ENCODE measurements at regions not wholly inside any gene's neighbourhood (a gene's known extent, or its start where the extent isn't known, plus 50 kb on each side); places are given as distances from the start of the nearest gene placed in this dataset.
A peak's percentile ranks its signal among the peaks of the same experiment; 100 is the strongest.
"Not testable (repeated sequence)": the region's sequence is repeated elsewhere in the genome, so short reads cannot be mapped to it uniquely, and the experiment has no call there.

DNA sequence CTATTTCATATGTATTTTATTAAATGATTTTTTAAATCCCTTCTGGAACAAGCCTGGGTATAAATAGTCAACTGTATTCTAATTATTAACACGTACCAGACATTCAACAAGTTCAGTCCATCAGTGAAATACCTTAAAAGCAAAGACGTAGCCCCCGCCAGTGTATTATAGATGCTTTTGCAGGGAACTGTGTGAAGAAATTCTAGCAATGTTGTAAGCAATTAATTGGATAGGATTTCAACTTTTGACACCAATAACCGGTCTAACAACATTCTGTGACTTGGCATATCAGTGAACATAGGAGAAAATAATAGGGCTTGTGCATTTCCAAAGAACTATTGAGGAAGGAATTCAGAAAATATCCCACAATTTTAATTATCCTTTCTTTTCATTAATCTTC lies 67.2 kb upstream of the TGFBR2 start:
- Histone ChIP-seq H3K36me3 (ENCODE audit: control insufficient read depth in 2 of 2, extremely low read depth in 1 of 2, insufficient read depth in 2 of 2, low read length in 2 of 2) (no peaks in the 10 kb centered on the region), H3K27ac (ENCODE audit: control insufficient read depth, insufficient read depth, low read length) (peak overlapping the region; percentile 87), H3K9ac (ENCODE audit: control insufficient read depth, extremely low read depth, insufficient read depth, low read length) (peak overlapping the region; percentile 61), H3K4me3 (ENCODE audit: control insufficient read depth in 2 of 3, extremely low read depth in 1 of 3, insufficient read depth in 2 of 3, low read depth in 1 of 3, low read length in 3 of 3) (peak overlapping the region in 2 of 3 experiments; percentile 52 to 60), H4K20me1 (ENCODE audit: control insufficient read depth, extremely low read depth, insufficient read depth, low read length) (no peaks in the 10 kb centered on the region), H3K4me2 (ENCODE audit: control insufficient read depth, extremely low read depth, insufficient read depth, low read depth, low read length) (peak overlapping the region; percentile 85), H2AFZ (ENCODE audit: control insufficient read depth, low read length) (no peak overlapping the region), H3K79me2 (ENCODE audit: control insufficient read depth, insufficient read depth, low read length) (no peaks in the 10 kb centered on the region), H3K4me1 (ENCODE audit: control insufficient read depth, extremely low read depth, insufficient read depth, low read length) (peaks cover 28% of the 10 kb centered on the region), H3K9me3 (ENCODE audit: control insufficient read depth, low read depth, low read length) (no peaks in the 10 kb centered on the region), H3K9me1 (ENCODE audit: control insufficient read depth, extremely low read depth, insufficient read depth, low read length) (no peaks in the 10 kb centered on the region), H3K27me3 (ENCODE audit: control insufficient read depth, extremely low read depth, insufficient read depth, low read length) (no peaks in the 10 kb centered on the region)
- FAIRE-seq (no peak), DNase-seq (ENCODE audit: low read depth, low spot score) (no peak)
- no peak for TF ChIP-seq EZH2 (IDR thresholded peaks at IDR 0.05; ENCODE audit: low read length)
- TF ChIP-seq, protein P1, sequence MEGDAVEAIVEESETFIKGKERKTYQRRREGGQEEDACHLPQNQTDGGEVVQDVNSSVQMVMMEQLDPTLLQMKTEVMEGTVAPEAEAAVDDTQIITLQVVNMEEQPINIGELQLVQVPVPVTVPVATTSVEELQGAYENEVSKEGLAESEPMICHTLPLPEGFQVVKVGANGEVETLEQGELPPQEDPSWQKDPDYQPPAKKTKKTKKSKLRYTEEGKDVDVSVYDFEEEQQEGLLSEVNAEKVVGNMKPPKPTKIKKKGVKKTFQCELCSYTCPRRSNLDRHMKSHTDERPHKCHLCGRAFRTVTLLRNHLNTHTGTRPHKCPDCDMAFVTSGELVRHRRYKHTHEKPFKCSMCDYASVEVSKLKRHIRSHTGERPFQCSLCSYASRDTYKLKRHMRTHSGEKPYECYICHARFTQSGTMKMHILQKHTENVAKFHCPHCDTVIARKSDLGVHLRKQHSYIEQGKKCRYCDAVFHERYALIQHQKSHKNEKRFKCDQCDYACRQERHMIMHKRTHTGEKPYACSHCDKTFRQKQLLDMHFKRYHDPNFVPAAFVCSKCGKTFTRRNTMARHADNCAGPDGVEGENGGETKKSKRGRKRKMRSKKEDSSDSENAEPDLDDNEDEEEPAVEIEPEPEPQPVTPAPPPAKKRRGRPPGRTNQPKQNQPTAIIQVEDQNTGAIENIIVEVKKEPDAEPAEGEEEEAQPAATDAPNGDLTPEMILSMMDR (optimal IDR thresholded peaks at IDR 0.05 in 1 of 3, IDR thresholded peaks at IDR 0.05 in 1 of 3, conservative IDR thresholded peaks at IDR 0.05 in 1 of 3; ENCODE audit: extremely low read depth in 1 of 3, insufficient read depth in 2 of 3, low read length in 3 of 3), result no peak
- dilution Hi-C loops (cut with MboI; ENCODE audit: extremely low pct_ligation_motif_present, low sequenced_read_pairs), result no loop called here

DNA sequence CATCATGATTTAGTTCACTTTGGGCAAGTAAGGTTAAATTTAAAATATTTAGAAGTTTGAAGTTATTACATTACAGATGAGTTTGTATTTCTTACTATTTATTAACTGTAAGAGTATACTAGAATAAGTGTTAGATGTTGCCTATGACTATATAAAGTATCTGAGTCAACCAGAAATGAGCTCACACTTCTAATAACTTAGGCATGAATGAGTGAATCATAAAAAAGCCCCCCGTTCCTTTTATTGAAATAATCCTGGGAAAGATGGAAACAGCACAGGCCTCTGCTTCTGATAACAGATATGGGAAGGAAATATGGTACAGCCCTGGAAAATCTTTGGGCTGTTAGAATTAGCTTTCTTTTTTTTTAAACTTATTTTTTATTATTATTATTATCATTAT lies 66.6 kb upstream of the TGFBR2 start:
- peak overlapping the region; percentile 85 for H3K4me2 ChIP-seq (ENCODE audit: control insufficient read depth, extremely low read depth, insufficient read depth, low read depth, low read length)
- dilution Hi-C loops (cut with MboI; ENCODE audit: extremely low pct_ligation_motif_present, low sequenced_read_pairs), result no loop called here

DNA sequence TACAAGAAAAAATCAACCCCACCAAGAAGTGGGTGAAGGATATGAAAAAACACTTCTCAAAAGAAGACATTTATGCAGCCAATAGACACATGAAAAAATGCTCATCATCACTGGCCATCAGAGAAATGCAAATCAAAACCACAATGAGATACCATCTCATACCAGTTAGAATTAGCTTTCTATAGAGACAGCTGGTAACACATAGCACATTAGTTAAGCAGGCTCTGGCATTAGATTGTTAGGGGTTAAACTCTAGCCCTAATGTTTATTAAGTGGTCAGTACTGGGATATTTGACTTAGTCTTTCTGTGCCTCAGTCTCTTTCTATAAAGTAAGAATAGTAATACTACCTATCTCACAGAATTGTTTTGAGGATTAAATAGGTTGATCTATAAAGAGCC lies 65.2 kb upstream of the TGFBR2 start:
- peaks cover 40% of the 10 kb centered on the region for H3K4me1 ChIP-seq (ENCODE audit: control insufficient read depth, extremely low read depth, insufficient read depth, low read length)
- H3K27ac ChIP-seq (ENCODE audit: control insufficient read depth, insufficient read depth, low read length); H3K4me2 ChIP-seq (ENCODE audit: control insufficient read depth, extremely low read depth, insufficient read depth, low read depth, low read length); H4K20me1 ChIP-seq (ENCODE audit: control insufficient read depth, extremely low read depth, insufficient read depth, low read length); H3K27me3 ChIP-seq (ENCODE audit: control insufficient read depth, extremely low read depth, insufficient read depth, low read length); H3K9me1 ChIP-seq (ENCODE audit: control insufficient read depth, extremely low read depth, insufficient read depth, low read length); H3K4me3 ChIP-seq (ENCODE audit: control insufficient read depth in 2 of 3, extremely low read depth in 1 of 3, insufficient read depth in 2 of 3, low read depth in 1 of 3, low read length in 3 of 3); H3K36me3 ChIP-seq (ENCODE audit: control insufficient read depth in 2 of 2, extremely low read depth in 1 of 2, insufficient read depth in 2 of 2, low read length in 2 of 2); H3K79me2 ChIP-seq (ENCODE audit: control insufficient read depth, insufficient read depth, low read length); H2AFZ ChIP-seq (ENCODE audit: control insufficient read depth, low read length); dilution Hi-C loops (cut with MboI; ENCODE audit: extremely low pct_ligation_motif_present, low sequenced_read_pairs); H3K9me3 ChIP-seq (ENCODE audit: control insufficient read depth, low read depth, low read length); FAIRE-seq; DNase-seq (ENCODE audit: low read depth, low spot score); H3K9ac ChIP-seq (ENCODE audit: control insufficient read depth, extremely low read depth, insufficient read depth, low read length): not testable (repeated sequence)

More for the DNA sequence above, 66.6 kb upstream of the TGFBR2 start:
- peaks cover 34% of the 10 kb centered on the region for H3K4me1 ChIP-seq (ENCODE audit: control insufficient read depth, extremely low read depth, insufficient read depth, low read length)
- no peak for TF ChIP-seq EZH2 (IDR thresholded peaks at IDR 0.05; ENCODE audit: low read length)
- peak overlapping the region; percentile 87 for H3K27ac ChIP-seq (ENCODE audit: control insufficient read depth, insufficient read depth, low read length)
- FAIRE-seq, result no peak
- no peaks in the 10 kb centered on the region for H3K9me3 ChIP-seq (ENCODE audit: control insufficient read depth, low read depth, low read length)
- H3K27me3 ChIP-seq (ENCODE audit: control insufficient read depth, extremely low read depth, insufficient read depth, low read length), result no peaks in the 10 kb centered on the region
- no peak overlapping the region for H2AFZ ChIP-seq (ENCODE audit: control insufficient read depth, low read length)
- H3K9me1 ChIP-seq (ENCODE audit: control insufficient read depth, extremely low read depth, insufficient read depth, low read length), result no peaks in the 10 kb centered on the region
- no peak for DNase-seq (ENCODE audit: low read depth, low spot score)
- no peaks in the 10 kb centered on the region for H3K36me3 ChIP-seq (ENCODE audit: control insufficient read depth in 2 of 2, extremely low read depth in 1 of 2, insufficient read depth in 2 of 2, low read length in 2 of 2)
- H3K9ac ChIP-seq (ENCODE audit: control insufficient read depth, extremely low read depth, insufficient read depth, low read length), result no peak overlapping the region
- no peaks in the 10 kb centered on the region for H4K20me1 ChIP-seq (ENCODE audit: control insufficient read depth, extremely low read depth, insufficient read depth, low read length)
- no peaks in the 10 kb centered on the region for H3K79me2 ChIP-seq (ENCODE audit: control insufficient read depth, insufficient read depth, low read length)
- peak overlapping the region in 1 of 3 experiments; percentile 60 for H3K4me3 ChIP-seq (ENCODE audit: control insufficient read depth in 2 of 3, extremely low read depth in 1 of 3, insufficient read depth in 2 of 3, low read depth in 1 of 3, low read length in 3 of 3)
